HG02870 (cell line): ENCODE measurements at regions not wholly inside any gene's neighbourhood (a gene's known extent, or its start where the extent isn't known, plus 50 kb on each side); places are given as distances from the start of the nearest gene placed in this dataset.
"Not testable (repeated sequence)": the region's sequence is repeated elsewhere in the genome, so short reads cannot be mapped to it uniquely, and the experiment has no call there.

Source experiments
- ATAC-seq: cut with Tn5 transposase; IDR thresholded peaks from one replicate; pipeline ENCODE4 v1.9.1; 2021; ENCODE audit warnings: mild to moderate bottlenecking, moderate library complexity; ENCODE audit not compliant: unreplicated experiment

DNA sequence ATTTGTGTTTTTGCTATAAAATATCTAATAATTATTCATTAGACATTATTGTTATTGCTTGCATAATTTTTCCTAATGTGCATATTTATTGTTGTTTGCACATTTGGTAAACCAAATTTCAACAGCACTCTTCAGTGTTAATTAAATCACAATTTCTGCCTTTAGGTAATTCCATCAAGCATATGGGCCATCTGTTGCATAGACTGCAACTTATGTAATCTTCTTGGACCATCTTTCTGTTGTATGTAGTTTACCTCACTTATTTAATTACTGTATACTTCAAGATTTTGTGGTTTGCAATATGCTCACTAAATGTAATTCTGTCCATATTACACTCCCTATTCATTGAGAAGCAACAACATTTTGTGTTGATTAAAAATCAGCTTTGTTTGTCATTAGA is 1360.1 kb downstream of the REEP3 start:
- ATAC-seq, result no peak

DNA sequence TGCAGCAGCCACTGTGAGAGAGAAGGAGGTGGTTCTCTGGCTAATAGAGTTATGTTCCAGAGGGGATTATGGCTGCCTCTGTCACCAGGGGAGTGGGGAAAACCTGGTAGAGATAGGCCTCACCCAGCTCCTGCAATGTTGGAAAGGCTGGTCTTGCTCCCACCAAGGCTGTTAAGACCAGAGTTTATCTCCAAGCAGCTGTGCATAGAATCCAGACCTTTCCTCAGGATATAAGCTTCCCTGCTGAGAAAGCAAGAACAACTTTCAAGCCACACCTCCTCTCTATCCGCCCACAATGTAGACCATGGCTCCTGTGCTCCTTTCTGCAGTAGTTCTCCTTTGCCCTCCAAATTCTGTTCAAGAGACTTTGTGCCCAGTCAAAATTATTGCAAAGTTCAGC is 1375.4 kb downstream of the REEP3 start:
- ATAC-seq, result no peak

DNA sequence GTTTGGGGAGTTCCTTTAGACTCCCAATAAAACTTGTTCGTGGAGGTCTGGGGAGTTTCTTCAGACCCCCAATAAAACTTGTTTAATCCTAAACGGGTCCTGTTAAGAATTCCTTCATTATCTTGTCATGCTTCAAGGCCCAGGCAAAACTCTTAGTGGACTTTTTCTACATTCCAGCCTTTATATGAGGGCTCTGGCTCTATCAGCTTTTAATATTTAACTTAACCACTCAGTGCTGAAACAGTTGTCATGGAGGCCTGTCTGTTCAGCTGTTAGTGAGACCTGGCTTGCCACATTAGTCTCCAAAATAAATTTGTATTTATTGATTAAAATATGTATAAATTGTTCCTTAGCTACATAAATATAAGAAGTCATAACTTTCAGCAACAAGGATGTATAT is 1385.1 kb downstream of the REEP3 start:
- not testable (repeated sequence) for ATAC-seq

DNA sequence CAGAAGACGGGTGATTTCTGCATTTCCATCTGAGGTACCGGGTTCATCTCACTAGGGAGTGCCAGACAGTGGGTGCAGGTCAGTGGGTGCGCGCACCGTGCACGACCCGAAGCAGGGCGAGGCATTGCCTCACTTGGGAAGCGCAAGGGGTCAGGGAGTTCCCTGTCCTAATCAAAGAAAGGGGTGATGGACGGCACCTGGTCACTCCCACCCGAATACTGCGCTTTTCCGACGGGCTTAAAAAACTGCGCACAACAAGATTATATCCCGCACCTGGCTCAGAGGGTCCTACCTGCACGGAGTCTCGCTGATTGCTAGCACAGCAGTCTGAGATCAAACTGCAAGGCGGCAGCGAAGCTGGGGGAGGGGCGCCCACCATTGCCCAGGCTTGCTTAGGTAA is 1403.1 kb downstream of the REEP3 start:
- not testable (repeated sequence) for ATAC-seq

DNA sequence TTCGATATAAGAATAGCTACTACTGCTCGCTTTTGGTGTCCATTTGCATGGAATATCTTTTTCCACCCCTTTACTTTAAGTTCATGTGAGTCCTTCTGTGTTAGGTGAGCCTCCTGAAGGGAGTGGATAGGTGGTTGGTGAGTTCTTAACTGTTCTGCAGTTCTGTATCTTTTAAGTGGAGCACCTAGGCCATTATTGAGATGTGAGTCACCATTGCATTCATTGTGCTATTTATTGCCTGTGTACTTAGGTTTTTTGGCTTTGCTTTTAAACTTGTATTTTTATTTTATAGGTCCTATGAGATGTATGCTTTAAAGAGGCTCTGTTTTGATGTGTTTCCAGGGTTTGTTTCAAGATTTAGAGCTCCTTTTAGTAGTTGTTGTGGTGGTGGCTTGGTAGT is 1430.8 kb downstream of the REEP3 start:
- ATAC-seq, result no peak

DNA sequence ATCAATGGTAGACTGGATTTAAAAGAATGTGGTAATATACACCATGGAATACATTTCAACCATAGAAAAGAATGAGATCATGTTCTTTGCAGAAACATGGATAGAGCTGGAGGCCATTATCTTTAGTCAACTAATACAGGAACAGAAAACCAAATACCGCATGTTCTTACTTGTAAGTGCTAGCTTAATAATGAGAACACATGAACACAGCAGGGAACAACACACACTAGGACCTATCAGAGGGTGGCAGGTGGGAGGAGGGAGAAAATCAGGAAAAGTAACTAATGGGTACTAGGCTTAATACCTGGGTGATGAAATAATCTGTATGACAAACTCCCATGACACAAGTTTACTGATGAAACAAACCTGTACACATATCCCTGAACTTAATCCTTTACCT is 1435.2 kb downstream of the REEP3 start:
- ATAC-seq, result no peak

DNA sequence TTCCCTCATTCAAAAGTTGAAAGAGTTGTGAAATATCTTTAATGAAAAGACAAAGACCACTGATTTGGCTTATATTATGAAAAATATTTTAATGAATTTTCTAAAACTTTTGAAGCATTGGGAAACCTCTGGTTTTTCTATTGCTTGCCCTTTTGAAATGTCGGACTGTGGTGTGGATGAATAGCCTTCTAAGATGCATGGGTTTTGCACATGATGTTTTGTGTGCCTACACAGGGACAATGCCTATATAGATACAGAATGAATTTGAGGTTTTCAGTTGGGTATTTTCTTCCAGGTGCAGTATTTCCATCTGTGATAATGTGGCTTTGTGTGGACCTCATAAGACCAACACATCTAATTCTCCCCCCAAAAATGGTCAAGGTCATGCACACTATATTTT is 1437.9 kb downstream of the REEP3 start:
- ATAC-seq, result no peak

DNA sequence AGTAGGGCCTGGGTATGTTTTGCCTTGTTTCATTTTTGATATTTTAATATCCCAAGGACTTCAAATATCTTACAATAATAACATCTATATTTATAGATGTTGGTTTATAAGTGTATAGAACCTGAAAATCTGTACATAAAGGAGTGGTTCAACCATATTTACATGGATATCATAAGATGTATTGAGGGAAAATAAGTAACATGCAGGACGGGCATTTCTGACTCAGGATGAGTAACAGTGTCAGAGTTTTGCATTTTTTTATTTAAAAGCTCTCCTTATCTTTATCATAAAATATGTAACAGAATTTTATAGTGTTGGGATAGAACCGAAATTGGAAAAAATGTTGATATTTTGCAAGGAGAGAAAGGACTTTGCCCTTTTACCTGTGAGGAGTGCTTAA is 1438.7 kb downstream of the REEP3 start:
- no peak for ATAC-seq

DNA sequence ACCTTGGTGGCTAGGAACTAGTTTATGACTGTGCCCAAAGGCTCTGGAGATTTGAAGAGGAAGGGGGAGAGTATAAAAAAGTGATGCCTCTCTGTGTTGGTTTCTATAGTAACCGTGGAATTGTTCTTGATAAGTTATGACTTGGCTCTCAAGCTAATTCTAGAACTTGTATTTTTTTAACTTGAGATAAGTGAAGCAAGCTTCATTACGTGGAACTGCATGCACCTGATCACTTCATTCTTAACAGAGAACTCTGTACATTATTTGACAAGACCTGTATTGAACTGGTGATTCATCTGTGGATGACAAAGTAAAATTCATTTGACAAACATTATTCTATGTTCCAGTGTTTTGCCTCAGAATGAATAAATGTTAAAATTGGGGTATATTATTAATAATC is 1452.2 kb downstream of the REEP3 start:
- ATAC-seq, result no peak

DNA sequence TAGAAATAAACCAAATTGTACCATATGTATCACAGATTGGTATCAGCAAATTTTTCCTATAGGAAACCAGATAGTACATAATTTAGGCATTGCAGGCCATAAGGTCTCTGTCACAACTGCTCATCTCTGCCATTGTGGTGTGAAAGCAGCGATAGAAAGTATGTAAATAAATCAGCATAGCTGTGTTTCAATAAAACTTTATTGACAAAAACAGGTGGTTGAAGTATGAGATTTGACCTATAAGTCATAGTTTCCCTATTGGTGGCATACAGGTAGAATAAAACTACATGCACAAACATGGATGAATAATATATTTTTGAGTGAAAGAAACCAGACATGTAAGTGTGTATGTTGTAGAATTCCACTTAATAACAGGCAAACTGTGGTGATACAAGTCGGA is 1454.9 kb downstream of the REEP3 start:
- no peak for ATAC-seq

DNA sequence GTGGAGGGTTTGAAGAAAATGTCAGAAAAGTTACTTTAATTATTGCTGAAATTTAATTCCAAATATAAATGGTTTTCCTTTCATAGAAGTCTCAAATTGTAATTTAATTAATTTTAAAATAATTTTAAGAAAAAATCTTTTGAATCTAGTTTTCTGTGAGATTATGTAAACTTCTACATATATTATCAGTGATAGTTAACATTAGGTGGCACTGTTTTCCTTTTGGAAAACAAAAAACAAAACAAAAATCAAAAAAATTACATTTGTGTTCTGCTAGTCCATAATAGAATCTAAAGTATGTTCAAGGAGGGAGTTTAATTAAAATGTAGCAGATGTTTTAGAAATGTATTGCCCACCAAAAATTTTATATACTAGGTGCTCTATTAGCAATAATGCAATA is 1456.7 kb downstream of the REEP3 start:
- no peak for ATAC-seq

DNA sequence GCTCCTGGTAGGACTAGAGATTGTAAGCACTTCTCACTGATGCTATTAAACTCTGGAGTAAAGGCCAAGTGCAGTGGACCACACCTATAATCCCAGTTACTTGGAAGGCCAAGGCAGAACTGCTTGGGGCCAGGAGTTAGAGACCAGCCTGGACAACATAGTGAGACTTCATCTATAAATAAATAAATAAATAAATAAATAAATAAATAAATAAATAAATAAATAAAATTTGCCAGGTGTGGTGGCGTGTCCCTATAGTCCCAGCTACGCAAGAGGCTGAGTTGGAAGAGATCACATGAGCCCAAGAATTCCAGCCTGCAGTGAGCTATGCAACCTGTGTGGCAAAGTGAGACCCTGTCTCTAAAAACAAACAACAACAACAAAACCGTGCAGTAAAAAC is 1475.7 kb downstream of the REEP3 start:
- no peak for ATAC-seq

DNA sequence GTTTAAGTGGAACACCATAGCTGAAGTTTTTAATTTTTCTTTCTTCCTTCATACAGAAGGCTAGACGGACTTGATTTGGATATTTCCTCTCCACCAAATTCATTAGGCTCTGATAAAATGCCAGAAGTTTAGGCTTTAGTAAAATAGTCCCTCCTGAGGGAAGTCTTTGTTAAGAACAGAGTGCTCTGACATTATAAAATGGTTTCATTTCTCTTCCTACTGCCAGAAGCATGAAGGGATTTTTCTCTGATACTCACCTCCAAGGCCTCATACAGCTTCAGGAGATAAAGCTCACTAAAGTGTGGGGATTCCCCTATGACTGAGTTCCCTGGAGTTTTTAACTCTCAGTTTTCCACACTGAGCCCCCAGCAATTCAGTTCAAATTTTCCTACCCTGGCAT is 1489.6 kb downstream of the REEP3 start:
- no peak for ATAC-seq

DNA sequence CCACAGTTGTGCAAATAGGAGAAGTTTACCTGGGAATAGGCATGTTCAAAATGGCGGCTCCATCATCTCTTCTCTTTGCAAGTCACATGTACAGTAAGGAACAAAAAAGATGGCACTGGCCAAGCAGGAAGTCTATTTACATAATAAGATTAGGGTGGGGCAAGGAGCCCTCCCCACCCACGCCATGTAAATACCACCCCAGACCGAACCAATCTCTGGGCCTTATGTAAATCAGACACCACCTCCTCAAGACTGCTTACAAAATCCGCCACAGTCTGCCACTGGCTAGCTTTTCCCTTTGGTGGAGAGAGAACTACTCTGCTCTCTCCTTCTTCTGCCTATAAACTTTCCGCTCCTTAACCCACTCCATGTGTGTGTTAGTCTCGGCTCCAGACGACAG is 1496.3 kb downstream of the REEP3 start:
- ATAC-seq, result no peak

DNA sequence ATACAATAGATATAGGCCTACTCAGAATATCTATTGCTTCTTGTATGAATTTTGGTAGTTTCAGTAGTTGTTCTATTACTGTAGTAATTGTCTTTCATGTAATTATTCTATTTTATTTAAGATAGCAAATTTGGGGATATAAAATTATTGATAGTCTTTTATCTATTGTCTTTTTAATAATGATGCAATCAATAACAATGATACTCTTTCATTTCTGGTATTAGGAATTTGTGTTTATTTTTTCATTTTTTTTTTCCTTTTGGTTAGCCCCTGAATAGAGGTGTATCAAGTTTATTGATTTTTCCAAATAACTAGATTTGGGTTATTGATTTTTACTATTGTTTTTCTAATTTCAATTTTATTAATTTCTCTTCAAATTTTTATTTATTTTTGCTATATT is 1503.7 kb downstream of the REEP3 start:
- ATAC-seq, result no peak

DNA sequence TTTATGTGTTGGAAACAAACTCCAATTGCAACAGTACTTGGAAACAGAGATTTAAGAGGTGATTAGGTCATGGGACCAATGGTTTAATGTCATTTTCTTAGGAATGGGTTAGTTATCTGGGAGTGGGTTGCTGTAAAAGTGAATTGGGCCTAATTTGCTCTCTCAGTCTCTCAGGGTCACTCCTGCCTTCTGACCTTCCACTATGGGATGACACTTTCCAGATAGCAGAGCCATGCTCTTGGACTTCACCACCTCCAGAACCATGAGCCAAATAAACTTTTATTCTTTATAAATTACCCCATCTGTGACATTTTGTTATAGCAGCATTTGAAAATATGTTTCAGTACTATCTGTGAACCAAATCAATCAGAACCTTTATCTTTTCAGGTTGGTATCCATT is 1509.1 kb downstream of the REEP3 start:
- ATAC-seq, result no peak

DNA sequence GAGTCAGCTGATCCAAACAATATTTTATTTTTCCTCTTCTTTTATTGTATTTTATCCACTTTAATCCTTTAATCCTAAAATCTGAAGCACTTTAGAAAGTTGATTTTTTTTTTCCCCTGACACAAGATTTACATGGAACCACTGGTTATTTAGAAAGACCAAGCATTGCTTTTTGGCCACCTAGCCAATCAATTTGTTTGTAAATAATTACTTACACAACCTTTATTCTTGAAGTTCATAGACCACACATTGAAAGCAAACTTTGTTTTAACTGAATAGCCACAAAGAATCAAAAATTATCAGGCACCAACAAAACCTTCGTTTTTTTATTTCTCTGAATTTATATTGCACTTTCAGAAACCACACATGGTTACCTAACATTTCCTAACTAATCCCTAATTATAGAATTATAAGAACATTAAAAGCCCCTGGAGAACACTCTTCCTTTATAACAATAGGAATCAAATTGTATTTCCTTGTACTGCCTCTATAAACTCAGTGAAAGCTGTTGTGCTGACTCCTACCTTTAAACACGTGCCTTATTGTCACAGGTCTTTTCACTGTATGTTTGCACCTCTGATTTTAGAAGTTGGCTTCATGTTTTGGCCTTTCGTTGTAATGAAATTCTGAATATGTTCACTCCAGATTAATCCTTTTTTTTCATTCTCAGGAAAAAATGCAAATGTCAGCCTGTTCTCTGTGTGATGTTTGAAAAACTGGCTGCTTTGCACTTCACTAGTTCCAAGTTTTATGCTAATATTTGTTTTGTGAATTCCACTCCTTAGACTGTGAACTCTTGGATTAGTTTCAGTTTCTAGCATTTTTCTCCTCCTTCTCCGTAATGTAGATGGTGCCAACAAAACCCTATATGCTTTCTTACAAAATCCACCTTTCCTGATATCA is 1511.9 kb downstream of the REEP3 start:
- no peak for ATAC-seq

DNA sequence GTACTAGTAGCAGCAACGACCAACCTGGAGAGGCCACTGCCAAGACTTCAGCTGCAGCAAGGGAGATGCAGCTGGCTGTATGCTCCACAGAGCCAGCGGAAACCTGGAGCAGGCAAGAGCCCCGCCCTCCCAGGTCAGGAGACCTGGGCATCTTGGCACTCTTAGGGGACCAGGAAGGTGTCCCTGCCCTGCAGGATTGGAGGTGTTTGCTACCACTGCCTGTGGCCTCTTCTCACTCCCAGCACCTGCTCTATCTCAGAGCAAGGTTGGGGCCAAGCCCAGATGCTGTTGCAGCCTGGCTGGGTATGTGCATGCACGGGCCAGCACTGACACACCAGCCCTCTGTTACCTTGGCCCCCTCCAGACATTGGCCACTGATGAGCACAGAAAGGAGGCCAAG is 1512.8 kb downstream of the REEP3 start:
- ATAC-seq, result no peak

DNA sequence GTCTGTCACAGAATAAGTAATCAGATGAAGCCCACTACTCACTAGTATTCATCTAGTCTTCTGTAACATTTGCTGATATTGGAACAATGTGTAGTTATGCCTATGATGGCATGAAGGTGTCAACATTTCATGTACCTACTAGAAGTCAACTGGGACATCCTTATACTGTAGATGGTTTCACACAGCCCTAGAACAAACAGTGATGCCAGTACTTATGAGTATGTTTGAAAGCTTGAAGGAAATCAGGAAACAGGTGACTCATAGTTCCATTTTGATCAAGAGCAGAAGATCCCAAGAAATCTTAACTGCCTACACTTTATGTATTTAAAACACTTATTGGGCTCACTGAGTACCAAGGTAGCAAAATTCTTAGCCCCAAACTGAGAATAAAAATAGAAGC is 1519.6 kb downstream of the REEP3 start:
- no peak for ATAC-seq

DNA sequence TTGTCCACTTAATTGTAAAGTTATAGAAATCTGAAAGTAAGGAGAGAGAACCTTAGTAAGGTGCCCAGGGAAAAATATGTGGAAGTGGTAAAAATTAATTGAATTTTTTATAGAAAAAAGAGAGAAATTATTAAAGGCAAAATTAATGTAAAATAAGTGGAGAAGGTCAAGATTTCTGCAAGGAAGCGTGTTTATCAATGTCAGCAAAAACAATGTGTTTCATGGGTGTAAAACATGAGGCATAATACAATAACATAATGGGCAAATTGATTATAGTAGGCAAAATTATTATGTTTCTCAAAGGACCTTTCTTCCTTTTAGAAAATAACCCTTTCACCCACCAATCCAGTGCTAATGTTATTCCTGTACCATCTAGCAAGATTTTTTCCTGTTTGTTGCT is 1520.1 kb downstream of the REEP3 start:
- ATAC-seq, result no peak

DNA sequence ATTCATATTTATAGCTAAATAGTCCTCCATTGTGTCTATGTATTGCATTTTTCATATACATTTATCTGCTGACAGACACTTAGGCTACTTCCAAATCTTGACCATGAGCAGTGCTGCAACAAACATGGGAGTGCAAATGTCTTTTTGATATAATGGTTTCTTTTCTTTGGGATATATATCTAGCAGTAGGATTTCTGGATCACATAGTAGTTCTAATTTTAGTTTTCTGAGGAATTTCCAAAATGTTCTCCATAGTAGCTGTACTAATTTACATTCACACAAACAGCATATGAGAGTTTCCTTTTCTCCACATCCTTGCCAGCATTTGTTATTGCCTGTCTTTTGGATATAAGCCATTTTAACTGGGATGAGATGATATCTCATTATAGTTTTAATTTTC is 1521.3 kb downstream of the REEP3 start:
- ATAC-seq, result no peak

DNA sequence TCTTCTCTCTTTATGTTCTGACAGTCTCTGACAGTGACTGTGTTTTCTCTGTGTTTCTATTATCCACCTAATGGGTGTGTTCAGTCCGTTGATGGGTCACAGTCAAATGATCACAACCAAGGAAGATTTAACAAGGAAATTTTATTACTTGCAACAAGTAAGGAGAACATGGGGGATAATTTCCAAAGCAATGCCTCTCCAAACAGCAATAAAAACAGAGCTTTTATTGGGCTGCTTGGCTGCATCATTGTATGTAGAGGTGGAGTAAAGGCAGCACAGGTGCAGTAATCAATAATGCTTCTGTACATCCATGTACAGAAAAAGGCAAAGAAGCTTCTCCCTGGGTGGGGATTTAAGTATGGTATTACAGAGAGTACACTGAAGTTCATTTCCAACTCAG is 1525.6 kb downstream of the REEP3 start:
- ATAC-seq, result no peak

DNA sequence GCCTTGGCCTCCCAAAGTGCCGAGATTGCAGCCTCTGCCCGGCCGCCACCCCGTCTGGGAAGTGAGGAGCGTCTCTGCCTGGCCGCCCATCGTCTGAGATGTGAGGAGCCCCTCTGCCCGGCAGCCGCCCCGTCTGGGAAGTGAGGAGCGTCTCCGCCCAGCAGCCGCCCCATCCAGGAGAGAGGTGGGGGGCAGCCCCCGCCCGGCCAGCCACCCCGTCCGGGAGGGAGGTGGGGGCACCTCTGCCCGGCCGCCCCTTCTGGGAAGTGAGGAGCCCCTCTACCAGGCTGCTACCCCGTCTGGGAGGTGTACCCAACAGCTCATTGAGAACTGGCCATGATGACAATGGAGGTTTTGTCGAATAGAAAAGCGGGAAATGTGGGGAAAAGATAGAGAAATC is 1530.9 kb downstream of the REEP3 start:
- ATAC-seq, result not testable (repeated sequence)
